HepG2 (cell line): ENCODE measurements at regions not wholly inside any gene's neighbourhood (a gene's known extent, or its start where the extent isn't known, plus 50 kb on each side); places are given as distances from the start of the nearest gene placed in this dataset.

Experiments
- BCL6 ChIP-seq: IDR thresholded peaks from 2 replicates; pipeline ENCODE4 v1.6.1; 2016; ENCODE audit warnings: missing genetic modification reagents, missing compliant biosample characterization
- BORCS8-MEF2B ChIP-seq: sonication (generic); formaldehyde crosslinking; IDR thresholded peaks from 2 replicates; pipeline ENCODE4 v1.8.0; 2022; ENCODE audit warnings: mild to moderate bottlenecking, missing genetic modification reagents
- IRX3 ChIP-seq: sonication (generic); formaldehyde crosslinking; IDR thresholded peaks from 2 replicates; pipeline ENCODE4 v1.8.1; 2023; ENCODE audit warnings: mild to moderate bottlenecking, low read depth, missing genetic modification reagents, borderline replicate concordance
- JARID2 ChIP-seq: sonication (generic); formaldehyde crosslinking; IDR thresholded peaks from 2 replicates; pipeline ENCODE4 v1.8.1; 2023; ENCODE audit warnings: missing genetic modification reagents, inconsistent platforms; ENCODE audit not compliant: insufficient replicate concordance
- MIXL1 ChIP-seq: IDR thresholded peaks from 2 replicates; pipeline ENCODE4 v1.6.1; 2016
- MTF2 ChIP-seq: sonication (generic); formaldehyde crosslinking; IDR thresholded peaks from 2 replicates; pipeline ENCODE4 v1.5.0; 2020; ENCODE audit warnings: missing genetic modification reagents, borderline replicate concordance
- MYNN ChIP-seq: sonication (generic); formaldehyde crosslinking; IDR thresholded peaks from 2 replicates; pipeline ENCODE4 v1.4.0; 2020; ENCODE audit warnings: mild to moderate bottlenecking, low read depth, missing genetic modification reagents
- NCOA1 ChIP-seq: sonication (generic); formaldehyde crosslinking; IDR thresholded peaks from 2 replicates; pipeline ENCODE4 v1.9.0; 2021; ENCODE audit warnings: missing genetic modification reagents
- NPAS2 ChIP-seq: sonication (generic); formaldehyde crosslinking; IDR thresholded peaks from 2 replicates; pipeline ENCODE4 v1.8.0; 2022; ENCODE audit warnings: mild to moderate bottlenecking, missing genetic modification reagents, borderline replicate concordance
- POGZ ChIP-seq: sonication (generic); formaldehyde crosslinking; IDR thresholded peaks from 2 replicates; pipeline ENCODE4 v1.4.0; 2020; ENCODE audit warnings: mild to moderate bottlenecking, missing genetic modification reagents
- RARA ChIP-seq: IDR thresholded peaks from 2 replicates; pipeline ENCODE4 v1.6.1; 2016; ENCODE audit warnings: missing genetic modification reagents, missing compliant biosample characterization
- SOX5 ChIP-seq: IDR thresholded peaks from 2 replicates; pipeline ENCODE4 v1.6.1; 2016; ENCODE audit warnings: borderline replicate concordance
- SP2 ChIP-seq: sonication (generic); formaldehyde crosslinking; IDR thresholded peaks from 2 replicates; pipeline ENCODE4 v1.5.1; 2020; ENCODE audit warnings: mild to moderate bottlenecking, missing genetic modification reagents
- WIZ ChIP-seq: sonication (generic); formaldehyde crosslinking; IDR thresholded peaks from 2 replicates; pipeline ENCODE4 v1.5.1; 2020; ENCODE audit warnings: mild to moderate bottlenecking, missing genetic modification reagents
- ZBTB21 ChIP-seq: sonication (generic); formaldehyde crosslinking; IDR thresholded peaks from 2 replicates; pipeline ENCODE4 v1.4.0; 2020; ENCODE audit warnings: missing genetic modification reagents
- ZBTB8A ChIP-seq: sonication (generic); formaldehyde crosslinking; IDR thresholded peaks from 2 replicates; pipeline ENCODE4 v1.4.0; 2020; ENCODE audit warnings: mild to moderate bottlenecking, low read depth, missing genetic modification reagents, borderline replicate concordance
- ZFX ChIP-seq: sonication (generic); formaldehyde crosslinking; IDR thresholded peaks from 2 replicates; pipeline ENCODE4 v1.4.0; 2020; ENCODE audit warnings: mild to moderate bottlenecking, low read depth, missing genetic modification reagents, moderate library complexity
- ZNF501 ChIP-seq: sonication (generic); formaldehyde crosslinking; IDR thresholded peaks from 2 replicates; pipeline ENCODE4 v1.5.1; 2020; ENCODE audit warnings: mild to moderate bottlenecking, moderate library complexity, missing genetic modification reagents
- TF ChIP-seq, protein P1 (sequence below): sonication (generic); formaldehyde crosslinking; IDR thresholded peaks from 2 replicates; pipeline ENCODE4 v1.4.0; 2020; ENCODE audit warnings: missing genetic modification reagents, borderline replicate concordance
- TF ChIP-seq, protein P2 (sequence below): IDR thresholded peaks from 2 replicates; pipeline ENCODE4 v1.6.1; 2016
- TF ChIP-seq, protein P3 (sequence below): sonication (generic); formaldehyde crosslinking; IDR thresholded peaks from 2 replicates; pipeline ENCODE4 v1.4.0; 2020; ENCODE audit warnings: missing genetic modification reagents, borderline replicate concordance
- TF ChIP-seq, protein P4 (sequence below): IDR thresholded peaks from 2 replicates; pipeline ENCODE4 v1.6.1; 2016

DNA sequence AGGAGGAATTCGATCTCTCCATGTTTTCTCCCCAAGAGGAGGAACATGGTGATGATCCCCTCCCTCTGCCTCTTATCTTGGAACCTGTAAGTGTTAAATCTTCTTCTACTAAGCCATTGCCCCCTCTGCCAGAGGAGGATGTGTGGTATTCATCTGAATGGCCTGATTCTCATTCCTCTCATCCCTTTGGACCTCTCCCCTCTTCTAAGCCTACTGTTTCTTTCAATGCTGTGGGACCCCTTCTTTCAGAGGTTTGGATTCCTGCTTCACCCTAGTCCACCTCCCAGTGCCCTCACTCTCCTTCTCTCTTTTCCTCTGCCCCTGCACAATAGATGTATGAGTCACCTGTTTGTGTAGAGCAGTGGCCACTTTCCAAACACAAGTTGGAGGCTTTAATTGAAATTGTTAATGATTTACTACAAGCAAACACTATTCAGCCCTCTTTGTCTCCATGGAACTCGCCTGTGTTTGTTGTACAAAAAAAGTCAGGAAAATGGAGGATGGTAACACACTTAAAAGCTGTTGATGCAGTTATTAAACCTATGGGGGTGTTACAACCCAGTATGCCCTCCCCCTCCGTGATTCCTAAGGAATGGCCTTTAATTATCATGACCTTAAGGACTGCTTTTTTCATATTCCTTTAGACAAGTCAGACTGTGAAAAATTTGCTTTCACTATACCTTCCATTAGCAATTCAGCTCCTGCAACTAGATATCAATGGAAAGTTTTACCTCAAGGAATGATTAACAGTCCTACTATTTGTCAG lies 192.1 kb upstream of the ALG10B start (continued):
- TF ChIP-seq ZBTB21 (CRISPR knock-in tag), result no peak
- no peak for TF ChIP-seq ZNF501 (CRISPR knock-in tag)
- TF ChIP-seq, protein P1, sequence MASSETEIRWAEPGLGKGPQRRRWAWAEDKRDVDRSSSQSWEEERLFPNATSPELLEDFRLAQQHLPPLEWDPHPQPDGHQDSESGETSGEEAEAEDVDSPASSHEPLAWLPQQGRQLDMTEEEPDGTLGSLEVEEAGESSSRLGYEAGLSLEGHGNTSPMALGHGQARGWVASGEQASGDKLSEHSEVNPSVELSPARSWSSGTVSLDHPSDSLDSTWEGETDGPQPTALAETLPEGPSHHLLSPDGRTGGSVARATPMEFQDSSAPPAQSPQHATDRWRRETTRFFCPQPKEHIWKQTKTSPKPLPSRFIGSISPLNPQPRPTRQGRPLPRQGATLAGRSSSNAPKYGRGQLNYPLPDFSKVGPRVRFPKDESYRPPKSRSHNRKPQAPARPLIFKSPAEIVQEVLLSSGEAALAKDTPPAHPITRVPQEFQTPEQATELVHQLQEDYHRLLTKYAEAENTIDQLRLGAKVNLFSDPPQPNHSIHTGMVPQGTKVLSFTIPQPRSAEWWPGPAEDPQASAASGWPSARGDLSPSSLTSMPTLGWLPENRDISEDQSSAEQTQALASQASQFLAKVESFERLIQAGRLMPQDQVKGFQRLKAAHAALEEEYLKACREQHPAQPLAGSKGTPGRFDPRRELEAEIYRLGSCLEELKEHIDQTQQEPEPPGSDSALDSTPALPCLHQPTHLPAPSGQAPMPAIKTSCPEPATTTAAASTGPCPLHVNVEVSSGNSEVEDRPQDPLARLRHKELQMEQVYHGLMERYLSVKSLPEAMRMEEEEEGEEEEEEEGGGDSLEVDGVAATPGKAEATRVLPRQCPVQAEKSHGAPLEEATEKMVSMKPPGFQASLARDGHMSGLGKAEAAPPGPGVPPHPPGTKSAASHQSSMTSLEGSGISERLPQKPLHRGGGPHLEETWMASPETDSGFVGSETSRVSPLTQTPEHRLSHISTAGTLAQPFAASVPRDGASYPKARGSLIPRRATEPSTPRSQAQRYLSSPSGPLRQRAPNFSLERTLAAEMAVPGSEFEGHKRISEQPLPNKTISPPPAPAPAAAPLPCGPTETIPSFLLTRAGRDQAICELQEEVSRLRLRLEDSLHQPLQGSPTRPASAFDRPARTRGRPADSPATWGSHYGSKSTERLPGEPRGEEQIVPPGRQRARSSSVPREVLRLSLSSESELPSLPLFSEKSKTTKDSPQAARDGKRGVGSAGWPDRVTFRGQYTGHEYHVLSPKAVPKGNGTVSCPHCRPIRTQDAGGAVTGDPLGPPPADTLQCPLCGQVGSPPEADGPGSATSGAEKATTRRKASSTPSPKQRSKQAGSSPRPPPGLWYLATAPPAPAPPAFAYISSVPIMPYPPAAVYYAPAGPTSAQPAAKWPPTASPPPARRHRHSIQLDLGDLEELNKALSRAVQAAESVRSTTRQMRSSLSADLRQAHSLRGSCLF (CRISPR knock-in tag), result no peak
- TF ChIP-seq, protein P2, sequence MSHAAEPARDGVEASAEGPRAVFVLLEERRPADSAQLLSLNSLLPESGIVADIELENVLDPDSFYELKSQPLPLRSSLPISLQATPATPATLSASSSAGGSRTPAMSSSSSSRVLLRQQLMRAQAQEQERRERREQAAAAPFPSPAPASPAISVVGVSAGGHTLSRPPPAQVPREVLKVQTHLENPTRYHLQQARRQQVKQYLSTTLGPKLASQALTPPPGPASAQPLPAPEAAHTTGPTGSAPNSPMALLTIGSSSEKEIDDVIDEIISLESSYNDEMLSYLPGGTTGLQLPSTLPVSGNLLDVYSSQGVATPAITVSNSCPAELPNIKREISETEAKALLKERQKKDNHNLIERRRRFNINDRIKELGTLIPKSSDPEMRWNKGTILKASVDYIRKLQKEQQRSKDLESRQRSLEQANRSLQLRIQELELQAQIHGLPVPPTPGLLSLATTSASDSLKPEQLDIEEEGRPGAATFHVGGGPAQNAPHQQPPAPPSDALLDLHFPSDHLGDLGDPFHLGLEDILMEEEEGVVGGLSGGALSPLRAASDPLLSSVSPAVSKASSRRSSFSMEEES (CRISPR knock-in tag), result no peak
- no peak for TF ChIP-seq BCL6 (CRISPR knock-in tag)
- TF ChIP-seq SP2 (CRISPR knock-in tag), result no peak
- TF ChIP-seq WIZ (CRISPR knock-in tag), result no peak
- no peak for TF ChIP-seq ZFX
- TF ChIP-seq MTF2 (CRISPR knock-in tag), result no peak
- TF ChIP-seq JARID2, result no peak
- TF ChIP-seq NPAS2, result no peak
- TF ChIP-seq MYNN (CRISPR knock-in tag), result no peak
- TF ChIP-seq, protein P3, sequence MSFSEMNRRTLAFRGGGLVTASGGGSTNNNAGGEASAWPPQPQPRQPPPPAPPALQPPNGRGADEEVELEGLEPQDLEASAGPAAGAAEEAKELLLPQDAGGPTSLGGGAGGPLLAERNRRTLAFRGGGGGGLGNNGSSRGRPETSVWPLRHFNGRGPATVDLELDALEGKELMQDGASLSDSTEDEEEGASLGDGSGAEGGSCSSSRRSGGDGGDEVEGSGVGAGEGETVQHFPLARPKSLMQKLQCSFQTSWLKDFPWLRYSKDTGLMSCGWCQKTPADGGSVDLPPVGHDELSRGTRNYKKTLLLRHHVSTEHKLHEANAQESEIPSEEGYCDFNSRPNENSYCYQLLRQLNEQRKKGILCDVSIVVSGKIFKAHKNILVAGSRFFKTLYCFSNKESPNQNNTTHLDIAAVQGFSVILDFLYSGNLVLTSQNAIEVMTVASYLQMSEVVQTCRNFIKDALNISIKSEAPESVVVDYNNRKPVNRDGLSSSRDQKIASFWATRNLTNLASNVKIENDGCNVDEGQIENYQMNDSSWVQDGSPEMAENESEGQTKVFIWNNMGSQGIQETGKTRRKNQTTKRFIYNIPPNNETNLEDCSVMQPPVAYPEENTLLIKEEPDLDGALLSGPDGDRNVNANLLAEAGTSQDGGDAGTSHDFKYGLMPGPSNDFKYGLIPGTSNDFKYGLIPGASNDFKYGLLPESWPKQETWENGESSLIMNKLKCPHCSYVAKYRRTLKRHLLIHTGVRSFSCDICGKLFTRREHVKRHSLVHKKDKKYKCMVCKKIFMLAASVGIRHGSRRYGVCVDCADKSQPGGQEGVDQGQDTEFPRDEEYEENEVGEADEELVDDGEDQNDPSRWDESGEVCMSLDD (CRISPR knock-in tag), result no peak
- TF ChIP-seq POGZ (CRISPR knock-in tag), result peak; percentile 41; the same call in 1 of the 2 replicates
- TF ChIP-seq IRX3 (CRISPR knock-in tag), result no peak
- TF ChIP-seq, protein P4, sequence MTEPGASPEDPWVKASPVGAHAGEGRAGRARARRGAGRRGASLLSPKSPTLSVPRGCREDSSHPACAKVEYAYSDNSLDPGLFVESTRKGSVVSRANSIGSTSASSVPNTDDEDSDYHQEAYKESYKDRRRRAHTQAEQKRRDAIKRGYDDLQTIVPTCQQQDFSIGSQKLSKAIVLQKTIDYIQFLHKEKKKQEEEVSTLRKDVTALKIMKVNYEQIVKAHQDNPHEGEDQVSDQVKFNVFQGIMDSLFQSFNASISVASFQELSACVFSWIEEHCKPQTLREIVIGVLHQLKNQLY (CRISPR knock-in tag), result no peak
- TF ChIP-seq RARA, result peak; percentile 45; the same call in 1 of the 2 replicates
- TF ChIP-seq NCOA1 (CRISPR knock-in tag), result no peak
- no peak for TF ChIP-seq ZBTB8A (CRISPR knock-in tag)
- TF ChIP-seq MIXL1 (CRISPR knock-in tag), result peak; percentile 77
- no peak for TF ChIP-seq BORCS8-MEF2B (CRISPR knock-in tag)
- peak; percentile 93 for TF ChIP-seq SOX5 (CRISPR knock-in tag)
